ENCODE measurements at regions not wholly inside any gene's neighbourhood (a gene's known extent, or its start where the extent isn't known, plus 50 kb on each side); places are given as distances from the start of the nearest gene placed in this dataset.

GRCh38 chr11:103566116-103566515 is 456.9 kb downstream of the DYNC2H1 start:
- no peak for TF ChIP-seq CTCF (IDR thresholded peaks at IDR 0.05; ENCODE audit: poor library complexity)
- no peak for TF ChIP-seq EZH2phosphoT487 (IDR thresholded peaks at IDR 0.05; ENCODE audit: low read depth, severe bottlenecking, unreplicated experiment)
- TF ChIP-seq EZH2 (IDR thresholded peaks at IDR 0.05; ENCODE audit: borderline replicate concordance) = no peak
